Testis (tissue), 2 donors: ENCODE measurements at regions not wholly inside any gene's neighbourhood (a gene's known extent, or its start where the extent isn't known, plus 50 kb on each side); places are given as distances from the start of the nearest gene placed in this dataset.

ENCODE experiments used
- CTCF ChIP-seq, 3 experiments: fragments of 450-650 bp in 2 of 3; fragments of 200-600 bp in 1 of 3; sonication (generic) in 1 of 3; IDR thresholded peaks; one replicate each; pipeline ENCODE4 v1.5.1; 2016 to 2019; ENCODE audit warnings: antibody characterized with exemption in 3 of 3, mild to moderate bottlenecking in 2 of 3, moderate library complexity in 1 of 3
- POLR2A ChIP-seq: fragments of 450-650 bp; IDR thresholded peaks from one replicate; pipeline ENCODE4 v1.6.1; 2017; ENCODE audit warnings: antibody characterized with exemption, mild to moderate bottlenecking, moderate library complexity

GRCh38 chr2:105509269-105510086 lies 110.6 kb upstream of the FHL2 start:
- TF ChIP-seq CTCF (IDR thresholded peaks at IDR 0.05) (no peak), POLR2A (no peak)
